Endothelial cell (in vitro differentiated cells): ENCODE measurements at regions not wholly inside any gene's neighbourhood (a gene's known extent, or its start where the extent isn't known, plus 50 kb on each side); places are given as distances from the start of the nearest gene placed in this dataset.

Source experiments
- DNase-seq: peaks from one replicate; pipeline ENCODE4 v3.0.0; 2021; ENCODE audit warnings: low spot score
- H3K27ac Mint-ChIP-seq: one replicate; pipeline ENCODE4 v1.8.0; 2021; ENCODE audit warnings: mixed read lengths, inconsistent platforms; ENCODE audit not compliant: unreplicated experiment
- H3K27me3 Mint-ChIP-seq: one replicate; pipeline ENCODE4 v1.8.0; 2021; ENCODE audit warnings: mild to moderate bottlenecking, moderate library complexity, mixed read lengths, inconsistent platforms; ENCODE audit not compliant: unreplicated experiment
- H3K36me3 Mint-ChIP-seq: one replicate; pipeline ENCODE4 v1.8.0; 2021; ENCODE audit warnings: mild to moderate bottlenecking, low read depth, mixed read lengths, inconsistent platforms; ENCODE audit not compliant: unreplicated experiment
- H3K4me1 Mint-ChIP-seq: one replicate; pipeline ENCODE4 v1.8.0; 2021; ENCODE audit warnings: mild to moderate bottlenecking, mixed read lengths, inconsistent platforms; ENCODE audit not compliant: unreplicated experiment
- H3K4me3 Mint-ChIP-seq: one replicate; pipeline ENCODE4 v1.8.0; 2021; ENCODE audit warnings: mild to moderate bottlenecking, mixed read lengths, inconsistent platforms; ENCODE audit not compliant: unreplicated experiment
- H3K9me3 Mint-ChIP-seq: one replicate; pipeline ENCODE4 v1.8.0; 2021; ENCODE audit warnings: mixed read lengths, inconsistent platforms; ENCODE audit not compliant: unreplicated experiment
- CTCF ChIP-seq: fragments of 200-600 bp; sonication (generic); IDR thresholded peaks from one replicate; pipeline ENCODE4 v1.5.0; 2021; ENCODE audit warnings: antibody characterized with exemption; ENCODE audit not compliant: unreplicated experiment

- peaks cover 14% of the 10 kb centered on the region for H3K4me1 Mint-ChIP-seq
- no peak for TF ChIP-seq CTCF
- H3K9me3 Mint-ChIP-seq: no peaks in the 10 kb centered on the region
- DNase-seq: no peak
- no peaks in the 10 kb centered on the region for H3K27me3 Mint-ChIP-seq
- no peaks in the 10 kb centered on the region for H3K36me3 Mint-ChIP-seq
- H3K4me3 Mint-ChIP-seq: no peak overlapping the region
- H3K27ac Mint-ChIP-seq: no peak overlapping the region
Measured at GRCh38 chr5:56710826-56711590, 104.3 kb upstream of the MAP3K1 start.

- peaks cover 5% of the 10 kb centered on the region for H3K4me1 Mint-ChIP-seq
- TF ChIP-seq CTCF: no peak
- H3K36me3 Mint-ChIP-seq: no peaks in the 10 kb centered on the region
- no peaks in the 10 kb centered on the region for H3K27me3 Mint-ChIP-seq
- DNase-seq: no peak
- no peak overlapping the region for H3K4me3 Mint-ChIP-seq
- no peaks in the 10 kb centered on the region for H3K9me3 Mint-ChIP-seq
- no peak overlapping the region for H3K27ac Mint-ChIP-seq
Measured at GRCh38 chr5:56706504-56706903, 108.8 kb upstream of the MAP3K1 start.

- Mint-ChIP-seq H3K27me3 (no peaks in the 10 kb centered on the region), H3K36me3 (no peaks in the 10 kb centered on the region), H3K4me1 (peaks cover 13% of the 10 kb centered on the region), H3K4me3 (no peak overlapping the region), H3K27ac (no peak overlapping the region), H3K9me3 (no peaks in the 10 kb centered on the region)
- TF ChIP-seq CTCF: no peak
- no peak for DNase-seq
Measured at GRCh38 chr5:56705217-56705616, 110.1 kb upstream of the MAP3K1 start.

GRCh38 chr5:56703952-56704351 lies 111.4 kb upstream of the MAP3K1 start:
- H3K4me1 Mint-ChIP-seq: peaks cover 18% of the 10 kb centered on the region
- no peak for DNase-seq
- H3K9me3 Mint-ChIP-seq: no peaks in the 10 kb centered on the region
- no peak overlapping the region for H3K4me3 Mint-ChIP-seq
- no peaks in the 10 kb centered on the region for H3K27me3 Mint-ChIP-seq
- no peak for TF ChIP-seq CTCF
- H3K36me3 Mint-ChIP-seq: no peaks in the 10 kb centered on the region
- no peak overlapping the region for H3K27ac Mint-ChIP-seq

- no peak for DNase-seq
- Mint-ChIP-seq H3K27me3 (no peaks in the 10 kb centered on the region), H3K27ac (no peak overlapping the region), H3K9me3 (no peaks in the 10 kb centered on the region), H3K4me1 (peaks cover 28% of the 10 kb centered on the region), H3K36me3 (no peaks in the 10 kb centered on the region), H3K4me3 (no peak overlapping the region)
- TF ChIP-seq CTCF: no peak
Measured at GRCh38 chr5:56700711-56701110, 114.6 kb upstream of the MAP3K1 start.
